GM18861 (cell line): ENCODE measurements at regions not wholly inside any gene's neighbourhood (a gene's known extent, or its start where the extent isn't known, plus 50 kb on each side); places are given as distances from the start of the nearest gene placed in this dataset.

ENCODE experiments used
- ATAC-seq: cut with Tn5 transposase; IDR thresholded peaks from one replicate; pipeline ENCODE4 v1.9.1; 2021; ENCODE audit not compliant: unreplicated experiment

- ATAC-seq: no peak
These were observed 122.2 kb upstream of the PDE5A start for GRCh38 chr4:119750771-119751170.

- no peak for ATAC-seq
These were observed 121.4 kb upstream of the PDE5A start for GRCh38 chr4:119750048-119750447.

GRCh38 chr4:119748853-119749252, 120.2 kb upstream of the PDE5A start:
- no peak for ATAC-seq

- ATAC-seq: no peak
These were observed 118.3 kb upstream of the PDE5A start for GRCh38 chr4:119746951-119747350.

GRCh38 chr4:119745351-119745750, 116.7 kb upstream of the PDE5A start:
- no peak for ATAC-seq

- no peak for ATAC-seq
These were observed 116.0 kb upstream of the PDE5A start for GRCh38 chr4:119744580-119744979.

- no peak for ATAC-seq
These were observed 115.0 kb upstream of the PDE5A start for GRCh38 chr4:119743644-119744043.

- ATAC-seq: no peak
These were observed 111.2 kb upstream of the PDE5A start for GRCh38 chr4:119739796-119740195.

GRCh38 chr4:119738901-119739300, 110.3 kb upstream of the PDE5A start:
- no peak for ATAC-seq

GRCh38 chr4:119736559-119736958, 108.0 kb upstream of the PDE5A start:
- no peak for ATAC-seq

GRCh38 chr4:119735165-119735651, 106.6 kb upstream of the PDE5A start:
- no peak for ATAC-seq

GRCh38 chr4:119733431-119733830, 104.8 kb upstream of the PDE5A start:
- ATAC-seq: no peak

- ATAC-seq: no peak
These were observed 103.2 kb upstream of the PDE5A start for GRCh38 chr4:119731778-119732177.

- ATAC-seq: no peak
These were observed 102.6 kb upstream of the PDE5A start for GRCh38 chr4:119731146-119731742.

- no peak for ATAC-seq
These were observed 102.0 kb upstream of the PDE5A start for GRCh38 chr4:119730671-119730950.

- ATAC-seq: no peak
These were observed 101.4 kb upstream of the PDE5A start for GRCh38 chr4:119729835-119730670.

GRCh38 chr4:119728692-119729593, 100.3 kb upstream of the PDE5A start:
- ATAC-seq: no peak

GRCh38 chr4:119728185-119728584, 99.6 kb upstream of the PDE5A start:
- ATAC-seq: no peak

GRCh38 chr4:119726505-119726904, 97.9 kb upstream of the PDE5A start:
- ATAC-seq: no peak

- ATAC-seq: no peak
These were observed 97.2 kb upstream of the PDE5A start for GRCh38 chr4:119725688-119726330.

GRCh38 chr4:119725011-119725410, 96.4 kb upstream of the PDE5A start:
- no peak for ATAC-seq
